GM13976 (cell line): ENCODE measurements at regions not wholly inside any gene's neighbourhood (a gene's known extent, or its start where the extent isn't known, plus 50 kb on each side); places are given as distances from the start of the nearest gene placed in this dataset.

ENCODE experiments used
- DNase-seq: peaks from one replicate; pipeline ENCODE4 v3.0.0; 2012; ENCODE audit warnings: low spot score
- CTCF ChIP-seq: IDR thresholded peaks from 2 replicates; pipeline ENCODE4 v1.5.1; 2012; ENCODE audit warnings: borderline replicate concordance, mild to moderate bottlenecking; ENCODE audit not compliant: insufficient read depth; ENCODE audit errors: extremely low read depth, missing control alignments, control extremely low read depth
- in situ Hi-C: fragments of 300-500 bp; cut with MboI; formaldehyde crosslinking; loops from one replicate; pipeline ENCODE4 v1.12.0; 2022; ENCODE audit warnings: low sequenced_read_pairs, mixed read lengths, inconsistent platforms; ENCODE audit not compliant: unreplicated experiment

GRCh38 chr12:107632246-107632645 is 53.4 kb upstream of the PWP1 start:
- DNase-seq = no peak
- no peak for TF ChIP-seq CTCF
- in situ Hi-C loops = no loop called here

GRCh38 chr12:107634530-107634929 is 51.1 kb upstream of the PWP1 start:
- no peak for DNase-seq
- in situ Hi-C loops = no loop called here
- no peak for TF ChIP-seq CTCF

GRCh38 chr12:107635139-107635538 is 50.5 kb upstream of the PWP1 start:
- no peak for DNase-seq
- in situ Hi-C loops = no loop called here
- no peak for TF ChIP-seq CTCF
